Mucosa of descending colon (tissue), 3 donors: ENCODE measurements at regions not wholly inside any gene's neighbourhood (a gene's known extent, or its start where the extent isn't known, plus 50 kb on each side); places are given as distances from the start of the nearest gene placed in this dataset.
A peak's percentile ranks its signal among the peaks of the same experiment; 100 is the strongest.
"Not testable (repeated sequence)": the region's sequence is repeated elsewhere in the genome, so short reads cannot be mapped to it uniquely, and the experiment has no call there.

Experiments used
- ATAC-seq: fragments of 200-7000 bp; cut with Tn5 transposase; one replicate; pipeline ENCODE4 v1.9.1; 2020; ENCODE audit warnings: mild to moderate bottlenecking, moderate library complexity
- DNase-seq, 3 donors: peaks; one replicate each; pipeline ENCODE4 v3.0.0-alpha.2; 2020
- H3K36me3 ChIP-seq: fragments of 200-600 bp; one replicate; pipeline ENCODE4 v1.8.0; 2021; ENCODE audit warnings: low read depth, mild to moderate bottlenecking
- H3K4me1 ChIP-seq: fragments of 200-600 bp; one replicate; pipeline ENCODE4 v1.8.0; 2021; ENCODE audit warnings: low read depth, mild to moderate bottlenecking
- H3K4me3 ChIP-seq: fragments of 200-600 bp; one replicate; pipeline ENCODE4 v1.8.0; 2021; ENCODE audit warnings: mild to moderate bottlenecking
- H3K9me3 ChIP-seq: fragments of 200-600 bp; one replicate; pipeline ENCODE4 v1.8.0; 2021; ENCODE audit warnings: mild to moderate bottlenecking
- CTCF ChIP-seq: fragments of 200-600 bp; IDR thresholded peaks from one replicate; pipeline ENCODE4 v1.8.0; 2022; ENCODE audit warnings: antibody characterized with exemption, mild to moderate bottlenecking
- intact Hi-C, 2 donors: fragments of 100-400 bp; cut with DNase I in 1 of 2; cut with micrococcal nuclease in 1 of 2; formaldehyde crosslinking; loops; one replicate each; pipeline versions ENCODE4 v1.11.0 to v1.11.1; 2022; cut with DNase I, micrococcal nuclease
- donor health status: DM: no; HTN: no; CAD: no; lungs with moderate emphysema.
- donor health status: DM: no; HTN: no; CAD: no.
- donor health status: DM: no; HTN: yes; CAD: no.

- H3K4me1 ChIP-seq: peaks cover 4% of the 10 kb centered on the region
- no peaks in the 10 kb centered on the region for H3K36me3 ChIP-seq
- DNase-seq (no peak), ATAC-seq (peak; percentile 56)
- TF ChIP-seq CTCF: no peak
- no peaks in the 10 kb centered on the region for H3K9me3 ChIP-seq
- H3K4me3 ChIP-seq: no peak overlapping the region
- intact Hi-C loops: no loop called here
Measured at GRCh38 chr4:77348815-77349214, 191.8 kb downstream of the CCNG2 start.

GRCh38 chr4:77349364-77349763 is 192.4 kb downstream of the CCNG2 start:
- intact Hi-C loops: no loop called here
- H3K4me3 ChIP-seq: no peak overlapping the region

GRCh38 chr4:77349796-77350195 is 192.8 kb downstream of the CCNG2 start:
- no peak for DNase-seq
- intact Hi-C loops: no loop called here

More at GRCh38 chr4:77349364-77349763, 192.4 kb downstream of the CCNG2 start:
- DNase-seq: no peak
- no peak for ATAC-seq
- no peak for TF ChIP-seq CTCF
- Histone ChIP-seq H3K36me3 (no peaks in the 10 kb centered on the region), H3K4me1 (peaks cover 4% of the 10 kb centered on the region), H3K9me3 (no peaks in the 10 kb centered on the region)

GRCh38 chr4:77352192-77352591 is 195.2 kb downstream of the CCNG2 start:
- ATAC-seq (no peak), DNase-seq (no peak)
- H3K36me3 ChIP-seq: no peaks in the 10 kb centered on the region
- intact Hi-C loops: no loop called here
- no peaks in the 10 kb centered on the region for H3K9me3 ChIP-seq
- peaks cover 4% of the 10 kb centered on the region for H3K4me1 ChIP-seq
- TF ChIP-seq CTCF: no peak
- H3K4me3 ChIP-seq: no peak overlapping the region

More at GRCh38 chr4:77349796-77350195, 192.8 kb downstream of the CCNG2 start:
- no peak for ATAC-seq
- Histone ChIP-seq H3K4me3 (no peak overlapping the region), H3K9me3 (no peaks in the 10 kb centered on the region), H3K4me1 (peaks cover 4% of the 10 kb centered on the region), H3K36me3 (no peaks in the 10 kb centered on the region)
- TF ChIP-seq CTCF: no peak

- H3K4me3 ChIP-seq, DNase-seq, H3K9me3 ChIP-seq, H3K4me1 ChIP-seq, H3K36me3 ChIP-seq, intact Hi-C loops: not testable (repeated sequence)
- ATAC-seq: peak; percentile 86
Measured at GRCh38 chr4:77353724-77354315, 196.8 kb downstream of the CCNG2 start.

GRCh38 chr4:77354550-77354949 is 197.5 kb downstream of the CCNG2 start:
- H3K4me3 ChIP-seq: no peak overlapping the region
- DNase-seq (no peak), ATAC-seq (no peak)
- intact Hi-C loops: no loop called here
- TF ChIP-seq CTCF: no peak
- H3K9me3 ChIP-seq: no peaks in the 10 kb centered on the region
- no peaks in the 10 kb centered on the region for H3K36me3 ChIP-seq
- no peaks in the 10 kb centered on the region for H3K4me1 ChIP-seq
